AG10803 (cell line): ENCODE measurements at regions not wholly inside any gene's neighbourhood (a gene's known extent, or its start where the extent isn't known, plus 50 kb on each side); places are given as distances from the start of the nearest gene placed in this dataset.

ENCODE experiments used
- DNase-seq: peaks from one replicate; pipeline ENCODE4 v3.0.0; 2010; ENCODE audit warnings: low read depth
- H3K4me3 ChIP-seq: 2 replicates; pipeline ENCODE4 v1.5.1; 2011; ENCODE audit warnings: mild to moderate bottlenecking, low read length, control low read depth
- TF ChIP-seq, protein P1 (sequence below): conservative IDR thresholded peaks from 2 replicates; pipeline ENCODE4 v1.5.1; 2011; ENCODE audit warnings: mild to moderate bottlenecking, low read length, control low read depth, inconsistent platforms

DNA sequence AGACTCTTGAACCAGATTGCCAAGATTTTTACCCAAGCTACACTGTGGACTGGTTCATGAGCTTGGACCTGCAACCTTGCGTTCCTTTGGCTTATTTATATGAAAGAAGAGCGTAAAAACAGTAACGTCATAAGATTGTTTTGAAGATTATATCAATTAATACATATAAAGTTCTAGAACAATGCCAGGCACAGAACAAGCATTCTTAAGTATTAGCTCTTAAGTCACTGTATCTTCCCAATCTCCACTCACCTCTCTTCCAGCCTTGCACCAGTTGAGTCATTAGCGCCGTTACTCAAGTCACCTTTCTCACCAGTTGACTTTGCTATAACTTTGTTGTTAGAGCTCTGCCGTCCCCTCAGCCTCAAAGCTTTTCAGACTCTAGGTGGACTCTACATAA, 415.7 kb downstream of the PLK2 start:
- no peak overlapping the region for H3K4me3 ChIP-seq
- DNase-seq, result no peak
- TF ChIP-seq, protein P1, sequence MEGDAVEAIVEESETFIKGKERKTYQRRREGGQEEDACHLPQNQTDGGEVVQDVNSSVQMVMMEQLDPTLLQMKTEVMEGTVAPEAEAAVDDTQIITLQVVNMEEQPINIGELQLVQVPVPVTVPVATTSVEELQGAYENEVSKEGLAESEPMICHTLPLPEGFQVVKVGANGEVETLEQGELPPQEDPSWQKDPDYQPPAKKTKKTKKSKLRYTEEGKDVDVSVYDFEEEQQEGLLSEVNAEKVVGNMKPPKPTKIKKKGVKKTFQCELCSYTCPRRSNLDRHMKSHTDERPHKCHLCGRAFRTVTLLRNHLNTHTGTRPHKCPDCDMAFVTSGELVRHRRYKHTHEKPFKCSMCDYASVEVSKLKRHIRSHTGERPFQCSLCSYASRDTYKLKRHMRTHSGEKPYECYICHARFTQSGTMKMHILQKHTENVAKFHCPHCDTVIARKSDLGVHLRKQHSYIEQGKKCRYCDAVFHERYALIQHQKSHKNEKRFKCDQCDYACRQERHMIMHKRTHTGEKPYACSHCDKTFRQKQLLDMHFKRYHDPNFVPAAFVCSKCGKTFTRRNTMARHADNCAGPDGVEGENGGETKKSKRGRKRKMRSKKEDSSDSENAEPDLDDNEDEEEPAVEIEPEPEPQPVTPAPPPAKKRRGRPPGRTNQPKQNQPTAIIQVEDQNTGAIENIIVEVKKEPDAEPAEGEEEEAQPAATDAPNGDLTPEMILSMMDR, result no peak

DNA sequence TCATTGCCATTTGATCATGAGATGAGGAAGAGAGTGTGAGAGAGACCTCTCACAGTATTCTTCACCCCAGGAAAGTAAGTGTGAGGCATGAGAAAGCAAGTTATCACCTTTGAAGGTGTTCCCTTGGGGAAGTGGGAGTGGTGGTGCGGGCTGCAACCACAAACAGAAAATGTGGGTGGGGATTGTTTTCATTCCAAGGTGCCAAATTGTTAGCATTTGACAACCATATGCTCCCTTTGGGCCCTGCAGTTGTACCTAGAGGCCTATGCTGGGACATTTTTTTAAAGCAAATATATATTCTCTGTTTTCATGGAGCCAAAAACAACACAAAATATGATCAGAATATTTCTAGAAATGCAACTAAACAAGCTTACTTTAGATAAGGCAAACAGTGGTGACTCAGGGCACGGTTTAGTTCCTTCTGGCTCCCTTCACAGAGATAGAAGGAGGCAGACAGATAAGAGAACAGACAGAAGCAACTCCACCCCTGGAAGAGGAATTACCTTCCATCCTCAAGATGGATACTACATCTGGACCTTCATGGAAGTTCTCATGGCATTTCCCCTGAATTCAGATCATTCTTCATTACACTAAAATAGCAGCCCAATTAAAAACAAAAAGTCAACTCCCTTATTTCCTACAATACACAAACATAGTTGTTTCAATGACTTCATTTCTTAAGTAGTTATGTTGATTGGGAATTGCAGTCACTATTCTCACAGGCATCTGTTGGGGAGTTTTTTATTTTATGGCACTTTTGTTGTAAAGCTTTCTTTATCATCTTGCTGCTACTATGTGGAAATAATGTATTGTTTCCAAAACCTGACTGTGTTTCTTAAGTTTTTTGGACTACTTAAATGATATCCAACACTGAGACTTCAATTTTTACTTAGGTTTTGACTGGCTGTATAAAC, 416.6 kb downstream of the PLK2 start:
- TF ChIP-seq, protein P1, result no peak
- DNase-seq, result peak; percentile 9

DNA sequence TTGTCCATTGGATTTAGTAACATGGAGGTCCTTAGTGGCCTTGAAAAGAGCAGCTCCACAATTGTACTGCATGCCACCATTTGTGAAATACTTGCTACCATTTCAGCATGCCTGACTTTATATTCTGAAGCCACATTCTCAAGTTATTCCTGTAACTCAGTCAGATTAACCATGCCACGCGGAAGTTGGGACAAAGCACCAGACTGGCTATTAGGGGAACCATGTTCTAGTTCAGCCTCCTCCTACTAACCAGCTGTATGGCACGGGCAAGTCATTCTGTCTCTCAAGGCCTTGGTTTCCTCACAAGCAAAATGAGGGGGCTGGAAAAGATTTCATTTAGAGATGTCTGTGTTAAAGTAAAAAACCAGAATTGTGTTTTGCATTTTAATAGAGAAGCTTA, 418.0 kb downstream of the PLK2 start:
- TF ChIP-seq, protein P1, result no peak
- H3K4me3 ChIP-seq, result no peak overlapping the region
- DNase-seq, result no peak

More for the DNA sequence above, 416.6 kb downstream of the PLK2 start:
- no peak overlapping the region for H3K4me3 ChIP-seq

DNA sequence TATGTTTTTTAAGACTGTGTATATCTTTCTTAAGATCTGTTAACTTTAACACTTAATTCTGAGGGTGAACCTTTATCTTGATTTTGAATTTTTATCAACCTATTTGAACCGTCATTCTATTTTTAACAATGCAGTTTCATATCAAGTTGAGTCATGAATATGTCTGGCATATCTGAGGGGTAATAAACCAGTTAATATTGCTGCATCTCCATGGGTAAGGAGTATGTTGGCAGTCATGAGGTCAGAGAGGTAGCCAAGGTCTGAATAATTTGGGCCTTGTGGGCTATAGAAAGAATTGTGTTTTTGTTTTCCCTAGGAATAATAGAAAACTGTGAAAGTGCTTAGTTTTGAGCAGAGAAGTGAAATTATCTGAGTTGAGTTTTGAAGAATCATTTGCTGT, 419.0 kb downstream of the PLK2 start:
- H3K4me3 ChIP-seq, result no peak overlapping the region
- DNase-seq, result no peak
- TF ChIP-seq, protein P1, result no peak

DNA sequence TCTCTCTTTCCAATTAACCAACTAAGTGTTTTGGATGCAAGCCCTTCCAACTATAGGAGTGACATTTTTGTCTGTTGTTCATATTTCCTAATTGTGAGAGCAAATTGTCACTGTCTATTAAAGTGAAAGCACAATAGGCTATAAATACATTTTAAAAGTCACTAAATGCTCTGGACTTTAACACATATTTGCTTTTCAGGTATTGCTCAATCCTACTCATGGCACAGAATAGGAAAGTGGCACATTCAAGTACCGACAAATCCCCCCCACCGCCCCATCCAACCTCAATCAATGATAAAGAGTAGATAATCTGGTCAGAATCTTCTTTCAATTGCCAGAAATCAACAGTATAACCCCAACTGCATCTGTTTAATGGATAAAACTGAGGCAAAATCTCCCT, 419.8 kb downstream of the PLK2 start:
- DNase-seq, result no peak
- TF ChIP-seq, protein P1, result no peak
- no peak overlapping the region for H3K4me3 ChIP-seq

DNA sequence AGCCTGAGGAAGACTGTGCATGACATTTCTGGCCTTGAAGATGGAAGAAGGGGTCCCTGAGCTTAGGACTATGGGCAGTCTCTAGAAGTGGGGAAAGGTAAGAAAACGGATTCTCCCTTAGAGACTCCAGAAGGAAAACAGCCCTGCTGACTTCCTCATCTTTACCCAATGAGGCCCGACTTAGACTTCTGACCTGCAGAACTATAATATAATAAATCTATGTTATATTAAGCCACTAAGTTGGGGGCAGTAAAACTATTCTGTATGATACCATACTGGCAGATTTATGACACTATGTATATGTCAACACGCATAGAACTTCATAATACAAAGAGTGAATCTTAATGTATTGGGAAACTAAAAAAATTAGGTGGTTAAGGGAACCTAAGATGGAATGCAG, 422.0 kb downstream of the PLK2 start:
- H3K4me3 ChIP-seq, result no peak overlapping the region
- DNase-seq, result no peak
- TF ChIP-seq, protein P1, result no peak

DNA sequence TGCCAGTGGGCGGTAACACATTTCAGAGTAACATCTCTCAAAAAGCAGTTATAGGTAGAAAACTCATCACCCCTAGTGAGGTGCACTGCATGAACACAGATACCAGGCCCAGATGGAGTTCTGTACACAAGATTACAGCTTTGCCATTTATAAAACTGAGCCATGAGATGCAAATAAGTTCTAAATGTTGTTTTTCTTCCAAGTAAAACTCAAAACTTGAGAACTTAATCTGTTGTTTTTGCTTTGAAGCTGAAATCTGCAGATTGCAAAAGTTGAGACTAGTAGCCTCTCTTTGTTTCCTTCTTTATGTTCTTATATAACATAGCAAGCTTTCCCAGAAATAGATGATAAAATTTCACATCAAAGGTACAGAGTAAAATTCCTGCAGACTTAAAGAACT, 434.1 kb downstream of the PLK2 start:
- no peak overlapping the region for H3K4me3 ChIP-seq
- DNase-seq, result no peak
- TF ChIP-seq, protein P1, result no peak
